ENCODE measurements at regions not wholly inside any gene's neighbourhood (a gene's known extent, or its start where the extent isn't known, plus 50 kb on each side); places are given as distances from the start of the nearest gene placed in this dataset.
"Not testable (repeated sequence)": the region's sequence is repeated elsewhere in the genome, so short reads cannot be mapped to it uniquely, and the experiment has no call there.

- ATAC-seq (no peak), DNase-seq (ENCODE audit: low spot score) (no peak)
- ChIA-PET POLR2A (no interaction called here), CTCF (no interaction called here)
- H3K27me3 Mint-ChIP-seq (ENCODE audit: low read depth) = no peaks in the 10 kb centered on the region
- H3K9me3 Mint-ChIP-seq = peaks cover 12% of the 10 kb centered on the region
- TF ChIP-seq CBFB (CRISPR knock-in tag; IDR thresholded peaks at IDR 0.05; ENCODE audit: low read depth) (no peak), MAX (CRISPR knock-in tag; IDR thresholded peaks at IDR 0.05) (no peak), NFYB (CRISPR knock-in tag; conservative IDR thresholded peaks at IDR 0.05; ENCODE audit: low read depth) (no peak), RELA (CRISPR knock-in tag; IDR thresholded peaks at IDR 0.05; ENCODE audit: borderline replicate concordance) (no peak)
- H3K4me1 Mint-ChIP-seq = peaks cover 6% of the 10 kb centered on the region
- no peak overlapping the region for H3K27ac Mint-ChIP-seq
- no peaks in the 10 kb centered on the region for H3K36me3 Mint-ChIP-seq
- no peak overlapping the region for H3K4me3 Mint-ChIP-seq
Measured at GRCh38 chr2:109677835-109678580, 63.8 kb downstream of the SOWAHC start.

- H3K4me1 Mint-ChIP-seq; H3K36me3 Mint-ChIP-seq; H3K4me3 Mint-ChIP-seq; DNase-seq (ENCODE audit: low spot score); H3K27ac Mint-ChIP-seq; H3K9me3 Mint-ChIP-seq; H3K27me3 Mint-ChIP-seq (ENCODE audit: low read depth); POLR2A ChIA-PET: not testable (repeated sequence)
- CTCF ChIA-PET = interaction anchor here (1.4 kb wide), 1 partner anchor 133 kb away, joined by 6 read pairs; no protein-coding TSS in a partner anchor
- ATAC-seq = peak; percentile 77
Measured at GRCh38 chr2:109678724-109679201, 64.6 kb downstream of the SOWAHC start.

- Mint-ChIP-seq H3K4me3 (no peak overlapping the region), H3K9me3 (no peaks in the 10 kb centered on the region), H3K36me3 (no peaks in the 10 kb centered on the region), H3K27me3 (ENCODE audit: low read depth) (no peaks in the 10 kb centered on the region), H3K4me1 (peaks cover 6% of the 10 kb centered on the region), H3K27ac (no peak overlapping the region)
- no peak for ATAC-seq
- no peak for DNase-seq (ENCODE audit: low spot score)
- ChIA-PET POLR2A (no interaction called here), CTCF (interaction anchor here (1.4 kb wide), 1 partner anchor 133 kb away, joined by 6 read pairs; no protein-coding TSS in a partner anchor)
- no peak for TF ChIP-seq RORB (CRISPR knock-in tag; IDR thresholded peaks at IDR 0.05)
- no peak for TF ChIP-seq HMGA2 (CRISPR knock-in tag; IDR thresholded peaks at IDR 0.05)
Measured at GRCh38 chr2:109679225-109679624, 65.1 kb downstream of the SOWAHC start.

- no peaks in the 10 kb centered on the region for H3K9me3 Mint-ChIP-seq
- no peak for TF ChIP-seq FOXK1 (CRISPR knock-in tag; IDR thresholded peaks at IDR 0.05)
- TF ChIP-seq FOXP1 (CRISPR knock-in tag; IDR thresholded peaks at IDR 0.05; ENCODE audit: borderline replicate concordance) = no peak
- ChIA-PET POLR2A (no interaction called here), CTCF (interaction anchor here (1.4 kb wide), 1 partner anchor 133 kb away, joined by 6 read pairs; no protein-coding TSS in a partner anchor)
- H3K4me3 Mint-ChIP-seq = no peak overlapping the region
- H3K4me1 Mint-ChIP-seq = peaks cover 6% of the 10 kb centered on the region
- ATAC-seq (no peak), DNase-seq (ENCODE audit: low spot score) (no peak)
- H3K27me3 Mint-ChIP-seq (ENCODE audit: low read depth) = no peaks in the 10 kb centered on the region
- no peaks in the 10 kb centered on the region for H3K36me3 Mint-ChIP-seq
- H3K27ac Mint-ChIP-seq = no peak overlapping the region; the same call in 1 of the 2 replicates
Measured at GRCh38 chr2:109679626-109680025, 65.5 kb downstream of the SOWAHC start.

GRCh38 chr2:109680523-109681297 lies 66.5 kb downstream of the SOWAHC start:
- DNase-seq (ENCODE audit: low spot score) = no peak
- POLR2A ChIA-PET = no interaction called here
- Mint-ChIP-seq H3K9me3 (no peaks in the 10 kb centered on the region), H3K4me3 (no peak overlapping the region), H3K27ac (no peak overlapping the region), H3K36me3 (no peaks in the 10 kb centered on the region), H3K27me3 (ENCODE audit: low read depth) (no peaks in the 10 kb centered on the region), H3K4me1 (peaks cover 6% of the 10 kb centered on the region)
- CTCF ChIA-PET = no interaction called here
- ATAC-seq = no peak
- TF ChIP-seq, protein P1, sequence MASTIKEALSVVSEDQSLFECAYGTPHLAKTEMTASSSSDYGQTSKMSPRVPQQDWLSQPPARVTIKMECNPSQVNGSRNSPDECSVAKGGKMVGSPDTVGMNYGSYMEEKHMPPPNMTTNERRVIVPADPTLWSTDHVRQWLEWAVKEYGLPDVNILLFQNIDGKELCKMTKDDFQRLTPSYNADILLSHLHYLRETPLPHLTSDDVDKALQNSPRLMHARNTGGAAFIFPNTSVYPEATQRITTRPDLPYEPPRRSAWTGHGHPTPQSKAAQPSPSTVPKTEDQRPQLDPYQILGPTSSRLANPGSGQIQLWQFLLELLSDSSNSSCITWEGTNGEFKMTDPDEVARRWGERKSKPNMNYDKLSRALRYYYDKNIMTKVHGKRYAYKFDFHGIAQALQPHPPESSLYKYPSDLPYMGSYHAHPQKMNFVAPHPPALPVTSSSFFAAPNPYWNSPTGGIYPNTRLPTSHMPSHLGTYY (CRISPR knock-in tag; IDR thresholded peaks at IDR 0.05) = no peak
- TF ChIP-seq CBFB (CRISPR knock-in tag; IDR thresholded peaks at IDR 0.05; ENCODE audit: low read depth) (no peak), ZNF263 (CRISPR knock-in tag; IDR thresholded peaks at IDR 0.05; ENCODE audit: low read depth) (no peak)
- TF ChIP-seq, protein P2, sequence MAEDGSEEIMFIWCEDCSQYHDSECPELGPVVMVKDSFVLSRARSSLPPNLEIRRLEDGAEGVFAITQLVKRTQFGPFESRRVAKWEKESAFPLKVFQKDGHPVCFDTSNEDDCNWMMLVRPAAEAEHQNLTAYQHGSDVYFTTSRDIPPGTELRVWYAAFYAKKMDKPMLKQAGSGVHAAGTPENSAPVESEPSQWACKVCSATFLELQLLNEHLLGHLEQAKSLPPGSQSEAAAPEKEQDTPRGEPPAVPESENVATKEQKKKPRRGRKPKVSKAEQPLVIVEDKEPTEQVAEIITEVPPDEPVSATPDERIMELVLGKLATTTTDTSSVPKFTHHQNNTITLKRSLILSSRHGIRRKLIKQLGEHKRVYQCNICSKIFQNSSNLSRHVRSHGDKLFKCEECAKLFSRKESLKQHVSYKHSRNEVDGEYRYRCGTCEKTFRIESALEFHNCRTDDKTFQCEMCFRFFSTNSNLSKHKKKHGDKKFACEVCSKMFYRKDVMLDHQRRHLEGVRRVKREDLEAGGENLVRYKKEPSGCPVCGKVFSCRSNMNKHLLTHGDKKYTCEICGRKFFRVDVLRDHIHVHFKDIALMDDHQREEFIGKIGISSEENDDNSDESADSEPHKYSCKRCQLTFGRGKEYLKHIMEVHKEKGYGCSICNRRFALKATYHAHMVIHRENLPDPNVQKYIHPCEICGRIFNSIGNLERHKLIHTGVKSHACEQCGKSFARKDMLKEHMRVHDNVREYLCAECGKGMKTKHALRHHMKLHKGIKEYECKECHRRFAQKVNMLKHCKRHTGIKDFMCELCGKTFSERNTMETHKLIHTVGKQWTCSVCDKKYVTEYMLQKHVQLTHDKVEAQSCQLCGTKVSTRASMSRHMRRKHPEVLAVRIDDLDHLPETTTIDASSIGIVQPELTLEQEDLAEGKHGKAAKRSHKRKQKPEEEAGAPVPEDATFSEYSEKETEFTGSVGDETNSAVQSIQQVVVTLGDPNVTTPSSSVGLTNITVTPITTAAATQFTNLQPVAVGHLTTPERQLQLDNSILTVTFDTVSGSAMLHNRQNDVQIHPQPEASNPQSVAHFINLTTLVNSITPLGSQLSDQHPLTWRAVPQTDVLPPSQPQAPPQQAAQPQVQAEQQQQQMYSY (CRISPR knock-in tag; IDR thresholded peaks at IDR 0.05) = no peak
- TF ChIP-seq, protein P3, sequence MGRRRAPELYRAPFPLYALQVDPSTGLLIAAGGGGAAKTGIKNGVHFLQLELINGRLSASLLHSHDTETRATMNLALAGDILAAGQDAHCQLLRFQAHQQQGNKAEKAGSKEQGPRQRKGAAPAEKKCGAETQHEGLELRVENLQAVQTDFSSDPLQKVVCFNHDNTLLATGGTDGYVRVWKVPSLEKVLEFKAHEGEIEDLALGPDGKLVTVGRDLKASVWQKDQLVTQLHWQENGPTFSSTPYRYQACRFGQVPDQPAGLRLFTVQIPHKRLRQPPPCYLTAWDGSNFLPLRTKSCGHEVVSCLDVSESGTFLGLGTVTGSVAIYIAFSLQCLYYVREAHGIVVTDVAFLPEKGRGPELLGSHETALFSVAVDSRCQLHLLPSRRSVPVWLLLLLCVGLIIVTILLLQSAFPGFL (CRISPR knock-in tag; IDR thresholded peaks at IDR 0.05; ENCODE audit: borderline replicate concordance) = no peak
- TF ChIP-seq, protein P4, sequence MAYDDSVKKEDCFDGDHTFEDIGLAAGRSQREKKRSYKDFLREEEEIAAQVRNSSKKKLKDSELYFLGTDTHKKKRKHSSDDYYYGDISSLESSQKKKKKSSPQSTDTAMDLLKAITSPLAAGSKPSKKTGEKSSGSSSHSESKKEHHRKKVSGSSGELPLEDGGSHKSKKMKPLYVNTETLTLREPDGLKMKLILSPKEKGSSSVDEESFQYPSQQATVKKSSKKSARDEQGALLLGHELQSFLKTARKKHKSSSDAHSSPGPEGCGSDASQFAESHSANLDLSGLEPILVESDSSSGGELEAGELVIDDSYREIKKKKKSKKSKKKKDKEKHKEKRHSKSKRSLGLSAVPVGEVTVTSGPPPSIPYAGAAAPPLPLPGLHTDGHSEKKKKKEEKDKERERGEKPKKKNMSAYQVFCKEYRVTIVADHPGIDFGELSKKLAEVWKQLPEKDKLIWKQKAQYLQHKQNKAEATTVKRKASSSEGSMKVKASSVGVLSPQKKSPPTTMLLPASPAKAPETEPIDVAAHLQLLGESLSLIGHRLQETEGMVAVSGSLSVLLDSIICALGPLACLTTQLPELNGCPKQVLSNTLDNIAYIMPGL (CRISPR knock-in tag; IDR thresholded peaks at IDR 0.05) = no peak
- TF ChIP-seq, protein P5, sequence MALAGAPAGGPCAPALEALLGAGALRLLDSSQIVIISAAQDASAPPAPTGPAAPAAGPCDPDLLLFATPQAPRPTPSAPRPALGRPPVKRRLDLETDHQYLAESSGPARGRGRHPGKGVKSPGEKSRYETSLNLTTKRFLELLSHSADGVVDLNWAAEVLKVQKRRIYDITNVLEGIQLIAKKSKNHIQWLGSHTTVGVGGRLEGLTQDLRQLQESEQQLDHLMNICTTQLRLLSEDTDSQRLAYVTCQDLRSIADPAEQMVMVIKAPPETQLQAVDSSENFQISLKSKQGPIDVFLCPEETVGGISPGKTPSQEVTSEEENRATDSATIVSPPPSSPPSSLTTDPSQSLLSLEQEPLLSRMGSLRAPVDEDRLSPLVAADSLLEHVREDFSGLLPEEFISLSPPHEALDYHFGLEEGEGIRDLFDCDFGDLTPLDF (CRISPR knock-in tag; IDR thresholded peaks at IDR 0.05) = no peak
